Right lung (tissue), 2 donors: ENCODE measurements at regions not wholly inside any gene's neighbourhood (a gene's known extent, or its start where the extent isn't known, plus 50 kb on each side); places are given as distances from the start of the nearest gene placed in this dataset.

ENCODE experiments used
- DNase-seq, 2 donors: peaks; one replicate each; pipeline ENCODE4 v3.0.0-alpha.2; 2013

GRCh38 chr13:40409278-40409677 lies 257.2 kb downstream of the FOXO1 start:
- no peak for DNase-seq

GRCh38 chr13:40410315-40410714 lies 256.1 kb downstream of the FOXO1 start:
- DNase-seq = no peak

GRCh38 chr13:40420160-40420740 lies 246.2 kb downstream of the FOXO1 start:
- DNase-seq = no peak

- DNase-seq = no peak
Measured at GRCh38 chr13:40422588-40423235, 243.7 kb downstream of the FOXO1 start.

- no peak for DNase-seq
Measured at GRCh38 chr13:40428354-40428753, 238.1 kb downstream of the FOXO1 start.

- no peak for DNase-seq
Measured at GRCh38 chr13:40429706-40430545, 236.5 kb downstream of the FOXO1 start.

- no peak for DNase-seq
Measured at GRCh38 chr13:40432018-40432978, 234.1 kb downstream of the FOXO1 start.

- DNase-seq = no peak
Measured at GRCh38 chr13:40433001-40433400, 233.4 kb downstream of the FOXO1 start.

- no peak for DNase-seq
Measured at GRCh38 chr13:40433577-40433976, 232.9 kb downstream of the FOXO1 start.

GRCh38 chr13:40434516-40435397 lies 231.7 kb downstream of the FOXO1 start:
- no peak for DNase-seq

- no peak for DNase-seq
Measured at GRCh38 chr13:40438022-40438680, 228.3 kb downstream of the FOXO1 start.

- DNase-seq = no peak
Measured at GRCh38 chr13:40438999-40439797, 227.2 kb downstream of the FOXO1 start.

GRCh38 chr13:40439928-40440327 lies 226.5 kb downstream of the FOXO1 start:
- no peak for DNase-seq

- no peak for DNase-seq
Measured at GRCh38 chr13:40440990-40441820, 225.2 kb downstream of the FOXO1 start.

- no peak for DNase-seq
Measured at GRCh38 chr13:40442231-40442630, 224.2 kb downstream of the FOXO1 start.

- DNase-seq = no peak
Measured at GRCh38 chr13:40442826-40443225, 223.6 kb downstream of the FOXO1 start.

- DNase-seq = no peak
Measured at GRCh38 chr13:40444241-40444640, 222.2 kb downstream of the FOXO1 start.

GRCh38 chr13:40445557-40445990 lies 220.9 kb downstream of the FOXO1 start:
- no peak for DNase-seq
